GM21390 (cell line): ENCODE measurements at regions not wholly inside any gene's neighbourhood (a gene's known extent, or its start where the extent isn't known, plus 50 kb on each side); places are given as distances from the start of the nearest gene placed in this dataset.
A peak's percentile ranks its signal among the peaks of the same experiment; 100 is the strongest.

Source experiments
- ATAC-seq: cut with Tn5 transposase; IDR thresholded peaks from one replicate; pipeline ENCODE4 v1.9.1; 2021; ENCODE audit not compliant: unreplicated experiment

- ATAC-seq = peak; percentile 81
These were observed 142.0 kb downstream of the TSN start for GRCh38 chr2:121897335-121897970.

DNA sequence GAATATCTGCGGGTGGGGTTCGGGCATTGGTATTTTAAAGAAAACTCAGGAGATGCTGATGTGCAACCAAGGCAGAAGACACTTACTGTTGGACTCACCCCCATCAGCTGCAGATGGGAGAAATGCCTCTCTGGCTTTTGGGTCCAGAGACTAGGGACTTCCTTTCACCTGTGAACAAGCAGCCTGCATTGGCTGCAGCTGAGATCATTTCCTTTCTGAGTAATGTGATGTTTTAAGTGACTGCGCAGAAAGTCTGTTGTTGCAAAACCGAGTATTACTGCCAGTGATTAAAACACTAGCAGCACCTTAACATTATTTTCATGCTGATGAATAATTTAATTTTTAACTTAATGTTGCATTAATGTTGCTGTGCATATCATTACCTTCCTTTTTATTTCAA lies 143.0 kb downstream of the TSN start:
- ATAC-seq = no peak

- no peak for ATAC-seq
These were observed 144.9 kb downstream of the TSN start for GRCh38 chr2:121900391-121900790.

DNA sequence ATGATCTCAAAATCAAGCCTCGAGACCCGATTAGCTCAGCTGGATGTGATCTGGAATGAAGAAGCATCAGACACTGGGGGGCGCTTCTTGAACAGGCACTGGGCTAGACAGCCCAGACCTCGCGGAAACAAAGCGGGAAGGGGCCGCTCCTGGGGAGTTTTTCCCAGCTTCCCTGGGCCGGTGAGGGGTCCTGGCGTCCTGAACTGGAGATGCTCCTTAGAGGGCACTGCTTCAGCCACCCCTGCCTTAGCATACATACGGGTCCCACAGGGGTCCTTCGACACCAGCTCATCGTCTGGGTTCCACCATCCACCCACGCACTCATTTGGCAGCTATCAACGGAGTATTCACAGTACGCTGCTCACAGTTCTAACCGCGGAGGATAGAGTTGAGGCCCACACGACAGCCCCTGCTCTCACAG lies 146.7 kb downstream of the TSN start:
- ATAC-seq = no peak

- ATAC-seq = no peak
These were observed 147.2 kb downstream of the TSN start for GRCh38 chr2:121902616-121903015.

DNA sequence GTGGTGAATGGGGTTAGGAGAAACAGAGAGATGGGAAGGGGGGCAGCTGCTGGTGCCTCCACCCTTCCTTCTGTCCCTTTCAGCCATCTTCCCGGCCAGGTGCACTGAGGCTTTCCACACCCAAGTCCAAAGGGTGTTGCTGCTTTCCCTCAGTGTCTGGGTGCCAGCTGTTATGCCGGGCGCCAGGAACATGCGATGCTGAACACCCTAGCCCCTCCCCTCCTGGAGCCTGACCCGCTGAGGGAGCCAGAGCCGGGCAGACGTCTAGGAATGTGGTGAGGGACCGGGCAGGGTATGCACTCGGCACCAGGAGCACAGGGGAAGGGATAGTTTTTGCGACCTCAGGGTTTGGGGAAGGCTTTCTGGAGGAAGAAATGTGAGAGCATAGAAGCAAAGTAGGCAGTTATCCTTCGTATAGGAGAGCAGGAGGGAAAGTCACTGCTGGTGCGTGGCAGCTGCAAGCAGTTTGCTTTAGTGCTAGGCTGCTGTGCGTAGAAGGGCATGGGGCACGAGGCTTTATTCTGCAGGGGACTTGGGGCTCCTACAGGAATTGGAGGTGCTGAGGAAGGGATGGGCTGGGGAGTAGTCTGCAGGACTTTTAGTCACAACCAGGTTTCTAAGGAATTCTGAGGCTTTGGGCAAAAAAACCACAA lies 147.7 kb downstream of the TSN start:
- no peak for ATAC-seq

GRCh38 chr2:121904656-121905055 lies 149.2 kb downstream of the TSN start:
- ATAC-seq = no peak

GRCh38 chr2:121905201-121905600 lies 149.8 kb downstream of the TSN start:
- no peak for ATAC-seq

DNA sequence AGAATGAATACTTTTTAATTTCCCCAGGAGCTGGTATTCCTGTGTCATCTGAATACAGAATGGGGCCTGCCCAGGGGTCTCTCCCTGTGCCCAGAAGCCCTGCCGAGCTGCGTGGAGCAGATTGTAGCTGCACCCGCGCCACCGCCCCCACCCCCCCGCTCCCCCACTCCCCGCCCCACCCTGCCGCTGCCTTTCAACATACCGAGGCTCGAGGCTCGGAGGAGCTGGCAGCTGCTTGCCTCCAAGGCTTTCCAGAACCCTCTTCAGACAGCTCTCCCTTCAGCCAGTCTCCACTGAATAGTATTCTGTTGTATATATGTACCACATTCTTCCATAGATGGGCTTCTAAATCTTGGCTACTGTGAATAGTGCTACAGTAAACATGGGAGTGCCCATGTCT lies 150.7 kb downstream of the TSN start:
- ATAC-seq = no peak

DNA sequence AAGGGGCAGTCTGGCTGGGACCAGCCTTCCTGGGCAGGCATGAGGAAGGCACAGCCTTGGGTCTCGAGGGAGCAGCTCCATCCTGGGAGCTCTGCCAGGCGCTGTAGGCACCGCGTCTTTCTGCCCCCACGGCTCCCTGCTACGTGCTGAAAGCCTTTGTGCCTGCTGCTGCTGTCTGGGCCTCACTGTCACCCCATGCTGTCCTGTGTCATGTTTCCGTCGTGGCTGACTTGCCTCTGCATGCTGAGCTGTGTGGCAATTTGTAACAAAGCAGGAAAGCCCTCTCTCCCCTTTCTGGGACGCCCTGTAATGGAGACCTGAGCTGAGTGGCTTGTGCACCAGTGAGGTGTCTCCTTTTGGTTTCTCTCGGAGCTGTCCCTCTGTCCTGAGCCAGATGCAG lies 152.5 kb downstream of the TSN start:
- no peak for ATAC-seq

DNA sequence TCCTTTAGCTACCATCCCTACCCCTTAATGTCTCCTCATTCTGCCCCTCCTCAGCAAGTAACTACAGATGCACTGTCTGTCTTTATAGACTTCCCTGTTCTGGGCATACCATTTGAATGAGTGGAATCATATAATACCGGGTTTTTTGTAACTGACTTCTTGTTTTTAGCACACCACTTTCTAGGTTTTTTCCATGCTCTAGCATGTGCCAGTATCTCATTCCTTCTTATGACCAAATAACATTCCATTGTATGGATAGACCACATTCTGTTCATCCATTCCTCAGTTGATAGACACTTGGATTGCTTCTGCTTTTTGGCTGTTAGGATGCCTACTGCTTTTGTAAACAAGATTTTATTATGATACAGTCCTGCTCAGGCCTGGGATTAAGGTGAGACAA lies 154.7 kb downstream of the TSN start:
- no peak for ATAC-seq

DNA sequence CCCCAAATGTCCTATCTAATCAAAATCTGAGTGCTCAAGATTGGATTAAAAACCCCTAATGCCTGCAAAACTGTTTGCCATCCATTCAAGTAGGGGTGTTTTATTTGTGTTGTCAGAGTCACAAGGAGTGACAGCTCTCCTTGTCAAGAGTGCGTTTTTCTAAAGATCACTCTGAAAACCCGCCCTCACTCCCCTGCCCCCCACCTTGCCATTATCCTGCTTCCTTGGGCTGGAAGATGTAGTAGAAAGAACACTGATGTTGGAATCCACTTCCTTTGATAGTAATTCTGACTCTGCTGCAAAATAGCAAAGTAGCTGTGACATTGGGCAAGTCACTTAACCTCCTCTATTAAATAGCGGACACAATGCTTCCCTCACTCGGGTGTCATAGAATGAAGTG lies 155.6 kb downstream of the TSN start:
- ATAC-seq = no peak

- no peak for ATAC-seq
These were observed 161.7 kb downstream of the TSN start for GRCh38 chr2:121917143-121917542.

- ATAC-seq = no peak
These were observed 162.8 kb downstream of the TSN start for GRCh38 chr2:121918231-121918630.

GRCh38 chr2:121919803-121920202 lies 164.4 kb downstream of the TSN start:
- ATAC-seq = no peak

DNA sequence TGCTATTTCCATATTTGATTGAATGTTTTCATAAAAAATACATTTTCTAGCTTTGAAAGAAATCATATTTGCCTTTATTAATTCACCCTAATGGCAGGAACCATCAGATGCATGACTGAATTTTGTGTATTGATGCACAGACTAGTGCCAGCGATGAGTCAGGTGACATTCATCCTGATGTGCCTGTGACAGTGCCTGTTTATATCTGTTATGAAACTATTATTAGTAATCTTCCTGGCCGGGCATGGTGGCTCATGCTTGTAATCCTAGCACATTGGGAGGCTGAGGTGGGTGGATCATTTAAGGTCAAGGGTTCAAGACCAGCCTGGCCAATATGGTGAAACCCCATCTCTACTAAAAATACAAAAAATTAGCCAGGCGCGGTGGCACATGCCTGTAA lies 170.0 kb downstream of the TSN start:
- no peak for ATAC-seq

DNA sequence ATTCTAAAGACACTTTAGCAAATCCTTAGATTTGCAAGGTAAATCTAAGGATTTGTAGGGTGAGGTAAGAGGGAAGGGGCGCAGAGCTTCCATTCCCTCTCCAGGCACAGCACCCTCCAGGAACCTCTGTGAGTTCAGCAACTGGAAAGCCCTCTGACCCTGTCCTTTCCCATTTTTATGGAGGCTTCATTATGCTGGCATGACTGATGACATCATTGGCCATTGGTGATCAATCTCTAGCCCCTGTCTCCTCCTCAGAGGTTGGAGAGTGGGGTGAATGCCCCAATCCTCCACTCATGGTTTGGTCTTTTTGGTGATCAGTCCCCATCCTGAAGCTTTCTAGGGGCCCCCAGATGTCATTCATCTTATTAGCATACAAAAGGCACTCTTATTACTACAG lies 187.8 kb downstream of the TSN start:
- no peak for ATAC-seq

DNA sequence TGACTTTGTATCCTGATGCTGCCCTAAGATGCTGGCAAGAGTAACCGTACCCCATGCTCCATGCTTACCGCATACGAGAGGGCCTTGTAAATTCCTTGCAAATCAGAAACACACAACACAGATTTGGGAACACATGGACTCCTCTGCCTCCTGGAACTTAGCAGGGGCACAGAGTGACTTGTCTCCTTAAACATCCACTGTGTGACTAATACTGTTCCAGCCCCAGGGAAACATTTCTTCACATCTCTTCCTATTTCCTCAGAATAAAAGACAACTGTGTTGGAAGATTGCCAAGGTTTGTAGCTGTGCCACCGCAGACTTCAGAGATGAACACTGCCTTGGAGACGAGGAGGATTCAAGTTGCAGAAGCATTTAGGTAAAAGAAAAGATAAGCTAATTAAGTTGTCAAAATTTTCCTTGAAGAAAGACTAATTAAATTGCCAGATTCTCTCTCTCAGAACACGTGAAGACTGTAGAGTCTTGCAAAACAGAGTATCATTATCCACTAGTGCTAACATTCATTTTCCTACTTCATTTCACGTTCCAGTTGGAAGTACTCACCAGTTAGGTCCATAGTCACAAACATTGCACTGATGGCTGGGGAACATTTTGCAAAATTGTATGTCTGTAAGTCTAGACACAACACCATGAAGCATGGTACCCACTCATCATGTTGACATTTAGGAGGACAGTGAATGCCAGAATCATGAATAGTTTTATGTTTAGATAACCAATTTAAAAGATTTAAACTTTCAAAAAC lies 188.8 kb downstream of the TSN start:
- no peak for ATAC-seq

DNA sequence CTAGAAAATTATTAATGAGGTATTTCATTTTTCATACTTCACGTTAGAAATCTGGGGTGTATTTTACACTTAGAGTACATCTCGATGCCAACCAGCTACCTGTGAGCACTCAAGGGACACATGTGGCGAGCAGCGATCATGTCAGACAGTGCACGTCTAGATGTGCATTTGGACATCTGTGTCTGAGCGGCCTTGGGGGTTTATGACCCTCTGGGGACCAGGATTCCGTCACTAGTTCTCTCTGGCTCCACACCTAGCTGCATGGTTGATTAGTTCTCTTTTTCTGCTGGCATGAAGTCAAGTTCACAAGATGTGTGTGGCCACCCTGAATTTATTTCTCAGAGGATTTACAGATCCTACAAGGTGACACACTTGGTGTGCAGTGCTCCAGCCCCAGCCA lies 192.2 kb downstream of the TSN start:
- ATAC-seq = no peak

DNA sequence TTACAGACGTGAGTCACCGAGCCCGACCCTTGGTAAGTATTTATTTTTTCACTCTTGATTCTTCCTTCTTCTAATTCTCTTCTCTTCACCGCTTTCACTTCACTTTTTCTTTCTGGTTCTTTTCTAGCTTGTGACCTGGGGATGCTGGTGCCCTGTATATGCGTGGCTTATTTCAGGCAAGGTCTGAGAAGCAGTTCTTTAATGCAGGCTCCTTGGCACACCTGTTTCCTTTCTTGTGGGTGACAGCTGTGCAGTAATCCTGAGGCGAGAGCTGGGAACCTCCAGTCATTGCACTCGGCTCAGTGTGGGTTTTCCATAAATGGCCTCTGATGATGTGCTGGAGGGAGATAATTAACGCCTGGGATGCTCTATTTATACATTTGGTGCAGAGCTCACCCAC lies 193.8 kb downstream of the TSN start:
- ATAC-seq = no peak

DNA sequence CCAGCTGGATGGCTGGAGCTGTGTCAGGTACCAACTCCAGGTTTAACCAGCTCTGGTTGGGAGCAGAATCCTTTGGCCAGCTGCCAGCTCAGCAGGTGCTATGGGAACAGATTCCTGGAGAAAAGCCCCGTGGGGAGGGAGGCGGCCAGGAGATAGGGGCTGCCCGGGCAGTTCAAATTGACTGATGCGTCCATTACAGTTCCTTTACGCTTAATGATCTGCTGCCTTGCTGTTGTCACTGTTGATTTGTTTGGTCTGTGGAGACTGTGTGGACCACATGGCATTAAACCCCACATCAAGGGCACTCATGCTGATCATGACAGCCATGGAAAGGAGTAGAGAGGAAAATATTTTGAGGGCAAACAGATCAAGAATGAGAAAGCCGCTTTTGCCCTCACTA lies 200.0 kb downstream of the TSN start:
- no peak for ATAC-seq

DNA sequence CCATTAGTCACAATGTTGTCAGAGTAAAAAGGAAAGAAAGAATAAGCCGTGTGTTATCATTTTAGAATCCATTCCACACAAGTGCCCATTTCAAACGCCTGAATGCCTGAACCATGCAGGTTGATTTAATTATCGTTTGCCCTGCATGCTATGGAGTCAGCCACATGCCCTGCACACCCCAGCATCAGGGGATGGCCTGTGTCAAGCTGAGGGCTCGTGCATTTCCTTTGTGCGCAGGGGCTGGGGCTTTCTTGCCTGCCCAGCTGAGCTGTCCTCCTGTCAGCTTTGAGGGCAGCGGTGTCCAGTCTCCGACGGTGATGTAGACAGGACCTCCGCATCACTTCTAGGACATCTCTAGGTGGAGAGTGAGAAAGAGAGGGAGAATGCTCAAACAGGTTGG lies 200.4 kb downstream of the TSN start:
- no peak for ATAC-seq
